Gastrocnemius medialis (tissue), 4 donors: ENCODE measurements at regions not wholly inside any gene's neighbourhood (a gene's known extent, or its start where the extent isn't known, plus 50 kb on each side); places are given as distances from the start of the nearest gene placed in this dataset.

Experiments used
- POLR2A ChIP-seq, 2 donors: fragments of 450-650 bp; IDR thresholded peaks; one replicate each; pipeline ENCODE4 v1.6.1; 2017; ENCODE audit warnings: antibody characterized with exemption in 2 of 2, mild to moderate bottlenecking in 2 of 2, moderate library complexity in 2 of 2
- TF ChIP-seq, protein P1 (sequence below), 5 experiments: fragments of 450-650 bp in 3 of 5; fragments of 200-600 bp in 2 of 5; sonication (generic) in 2 of 5; IDR thresholded peaks in 4 of 5; conservative IDR thresholded peaks in 1 of 5; 1 replicate in 4 of 5; 2 replicates in 1 of 5; pipeline ENCODE4 v1.5.1; 2016 to 2019; ENCODE audit warnings: antibody characterized with exemption in 5 of 5, mild to moderate bottlenecking in 3 of 5, moderate library complexity in 3 of 5

DNA sequence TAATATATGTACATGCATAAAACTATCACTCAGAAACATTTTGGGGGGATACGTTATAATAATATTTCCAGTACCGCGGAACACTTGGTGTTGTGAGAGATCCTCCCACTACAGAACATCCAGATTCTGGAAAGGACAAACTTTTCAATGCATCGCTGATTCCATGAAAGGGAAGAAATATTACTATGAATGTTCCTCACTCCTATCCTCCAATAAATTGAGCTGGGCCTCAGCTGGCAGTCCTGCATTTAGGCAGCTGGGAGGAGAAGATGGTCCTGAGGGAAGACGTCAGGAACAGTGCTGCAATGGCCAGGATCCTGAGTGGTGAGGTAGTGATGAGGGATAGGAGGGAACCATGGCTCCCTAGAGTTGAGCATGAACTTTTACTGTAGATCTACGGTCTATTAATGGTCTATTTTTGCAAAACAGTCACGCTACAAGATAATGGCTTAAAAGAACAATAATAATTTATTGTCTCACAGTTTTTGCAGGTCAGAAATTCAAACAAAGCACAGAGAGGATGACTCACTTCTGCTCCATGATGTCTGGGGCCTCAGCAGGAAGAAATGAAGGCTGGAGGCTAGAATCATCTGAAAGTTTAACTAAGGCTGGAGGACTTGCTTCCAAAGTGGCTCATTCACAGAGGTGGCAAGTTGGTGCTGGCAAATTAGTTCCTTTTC lies 538.1 kb downstream of the STIM2 start:
- TF ChIP-seq, protein P1, sequence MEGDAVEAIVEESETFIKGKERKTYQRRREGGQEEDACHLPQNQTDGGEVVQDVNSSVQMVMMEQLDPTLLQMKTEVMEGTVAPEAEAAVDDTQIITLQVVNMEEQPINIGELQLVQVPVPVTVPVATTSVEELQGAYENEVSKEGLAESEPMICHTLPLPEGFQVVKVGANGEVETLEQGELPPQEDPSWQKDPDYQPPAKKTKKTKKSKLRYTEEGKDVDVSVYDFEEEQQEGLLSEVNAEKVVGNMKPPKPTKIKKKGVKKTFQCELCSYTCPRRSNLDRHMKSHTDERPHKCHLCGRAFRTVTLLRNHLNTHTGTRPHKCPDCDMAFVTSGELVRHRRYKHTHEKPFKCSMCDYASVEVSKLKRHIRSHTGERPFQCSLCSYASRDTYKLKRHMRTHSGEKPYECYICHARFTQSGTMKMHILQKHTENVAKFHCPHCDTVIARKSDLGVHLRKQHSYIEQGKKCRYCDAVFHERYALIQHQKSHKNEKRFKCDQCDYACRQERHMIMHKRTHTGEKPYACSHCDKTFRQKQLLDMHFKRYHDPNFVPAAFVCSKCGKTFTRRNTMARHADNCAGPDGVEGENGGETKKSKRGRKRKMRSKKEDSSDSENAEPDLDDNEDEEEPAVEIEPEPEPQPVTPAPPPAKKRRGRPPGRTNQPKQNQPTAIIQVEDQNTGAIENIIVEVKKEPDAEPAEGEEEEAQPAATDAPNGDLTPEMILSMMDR (IDR thresholded peaks at IDR 0.05 in 4 of 5, conservative IDR thresholded peaks at IDR 0.05 in 1 of 5): no peak
- TF ChIP-seq POLR2A (IDR thresholded peaks at IDR 0.05): no peak
